Breast epithelium (tissue), 3 donors: ENCODE measurements at regions not wholly inside any gene's neighbourhood (a gene's known extent, or its start where the extent isn't known, plus 50 kb on each side); places are given as distances from the start of the nearest gene placed in this dataset.

Experiments used
- POLR2A ChIP-seq: fragments of 450-650 bp; IDR thresholded peaks from one replicate; pipeline ENCODE4 v1.6.1; 2016; ENCODE audit warnings: antibody characterized with exemption, mild to moderate bottlenecking, moderate library complexity
- TF ChIP-seq, protein P1 (sequence below), 3 donors: fragments of 450-650 bp; IDR thresholded peaks; one replicate each; pipeline ENCODE4 v1.5.1; 2016 to 2017; ENCODE audit warnings: antibody characterized with exemption in 3 of 3, mild to moderate bottlenecking in 3 of 3, moderate library complexity in 3 of 3

DNA sequence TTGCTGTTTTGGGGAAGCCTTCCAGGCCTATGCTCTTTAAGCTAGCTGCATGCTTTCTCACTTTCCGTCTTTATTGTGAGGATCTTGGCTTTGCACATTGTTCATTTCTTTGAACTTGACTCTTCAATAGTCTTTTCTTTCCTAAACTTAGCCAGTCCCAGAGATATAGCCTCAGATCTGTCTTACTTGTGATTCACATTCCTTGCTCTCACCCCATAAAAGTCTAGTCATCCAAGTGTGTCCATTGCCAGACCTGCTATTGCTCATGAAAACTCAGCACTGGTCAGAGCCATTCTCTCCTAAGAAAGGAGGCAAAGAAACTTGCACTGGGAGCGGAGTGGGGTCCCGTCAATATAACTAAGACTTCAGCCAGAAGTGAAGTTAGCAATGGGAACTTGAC lies 275.0 kb upstream of the CTSO start:
- TF ChIP-seq, protein P1, sequence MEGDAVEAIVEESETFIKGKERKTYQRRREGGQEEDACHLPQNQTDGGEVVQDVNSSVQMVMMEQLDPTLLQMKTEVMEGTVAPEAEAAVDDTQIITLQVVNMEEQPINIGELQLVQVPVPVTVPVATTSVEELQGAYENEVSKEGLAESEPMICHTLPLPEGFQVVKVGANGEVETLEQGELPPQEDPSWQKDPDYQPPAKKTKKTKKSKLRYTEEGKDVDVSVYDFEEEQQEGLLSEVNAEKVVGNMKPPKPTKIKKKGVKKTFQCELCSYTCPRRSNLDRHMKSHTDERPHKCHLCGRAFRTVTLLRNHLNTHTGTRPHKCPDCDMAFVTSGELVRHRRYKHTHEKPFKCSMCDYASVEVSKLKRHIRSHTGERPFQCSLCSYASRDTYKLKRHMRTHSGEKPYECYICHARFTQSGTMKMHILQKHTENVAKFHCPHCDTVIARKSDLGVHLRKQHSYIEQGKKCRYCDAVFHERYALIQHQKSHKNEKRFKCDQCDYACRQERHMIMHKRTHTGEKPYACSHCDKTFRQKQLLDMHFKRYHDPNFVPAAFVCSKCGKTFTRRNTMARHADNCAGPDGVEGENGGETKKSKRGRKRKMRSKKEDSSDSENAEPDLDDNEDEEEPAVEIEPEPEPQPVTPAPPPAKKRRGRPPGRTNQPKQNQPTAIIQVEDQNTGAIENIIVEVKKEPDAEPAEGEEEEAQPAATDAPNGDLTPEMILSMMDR (IDR thresholded peaks at IDR 0.05) = no peak
- TF ChIP-seq POLR2A = no peak
